Panc1 (cell line): ENCODE measurements at regions not wholly inside any gene's neighbourhood (a gene's known extent, or its start where the extent isn't known, plus 50 kb on each side); places are given as distances from the start of the nearest gene placed in this dataset.

Experiments
- ATAC-seq: fragments of 200-7000 bp; cut with Tn5 transposase; 2 replicates; pipeline ENCODE4 v1.9.1; 2020; ENCODE audit warnings: mild to moderate bottlenecking, moderate library complexity
- BruUV-seq: library from RNA; stranded (reverse); fragments of 400-500 nt; replicated peaks from 2 replicates; lab custom pipeline; 2021; lab: Mats Ljungman, UMichigan
- CTCF ChIA-PET: fragments of 300-600 bp; sonication (Branson Sonifier 250); formaldehyde crosslinking; loops from one replicate; lab custom pipeline; 2022; ENCODE audit warnings: antibody characterized with exemption; lab: Charles Lee
- POLR2A ChIA-PET: fragments of 300-600 bp; sonication (Branson Sonifier 250); formaldehyde crosslinking; loops from one replicate; lab custom pipeline; 2022; ENCODE audit warnings: antibody characterized with exemption; lab: Charles Lee
- DNase-seq: peaks from one replicate; pipeline ENCODE4 v3.0.0-alpha.2; 2010; ENCODE audit warnings: low read depth, low spot score
- H3K27ac ChIP-seq: 2 replicates; pipeline ENCODE4 v1.5.1; 2011; ENCODE audit warnings: mild to moderate bottlenecking, low read length, inconsistent platforms
- H3K27me3 ChIP-seq: fragments of 200-500 bp; sonication (Bioruptor generic); 2 replicates; pipeline ENCODE4 v1.6.0; 2014; ENCODE audit warnings: low read length, inconsistent platforms; ENCODE audit not compliant: control insufficient read depth, insufficient read depth
- H3K36me3 ChIP-seq: fragments of 200-500 bp; sonication (Bioruptor generic); 2 replicates; pipeline ENCODE4 v1.5.1; 2014; ENCODE audit warnings: inconsistent platforms, mild to moderate bottlenecking, low read length, moderate library complexity; ENCODE audit not compliant: control insufficient read depth, insufficient read depth
- H3K4me1 ChIP-seq: 2 replicates; pipeline ENCODE4 v1.5.1; 2011; ENCODE audit warnings: inconsistent platforms, mild to moderate bottlenecking, low read length, moderate library complexity; ENCODE audit not compliant: control insufficient read depth, insufficient read depth
- H3K4me3 ChIP-seq, 2 experiments: 2 replicates each; pipeline ENCODE4 v1.5.1; 2011 to 2012; ENCODE audit warnings: low read depth in 2 of 2, low read length in 2 of 2, mild to moderate bottlenecking in 2 of 2, inconsistent platforms in 1 of 2, moderate library complexity in 1 of 2
- H3K9me3 ChIP-seq: fragments of 200-500 bp; sonication (Bioruptor generic); 2 replicates; pipeline ENCODE4 v1.5.1; 2014; ENCODE audit warnings: low read depth, mild to moderate bottlenecking, inconsistent platforms, low read length, moderate library complexity; ENCODE audit not compliant: control insufficient read depth, insufficient read depth
- POLR2AphosphoS5 ChIP-seq: IDR thresholded peaks from 2 replicates; pipeline ENCODE4 v1.6.1; 2012; ENCODE audit warnings: mild to moderate bottlenecking, low read depth, low read length, moderate library complexity
- SIN3A ChIP-seq: IDR thresholded peaks from 2 replicates; pipeline ENCODE4 v1.6.1; 2012; ENCODE audit warnings: low read depth, mild to moderate bottlenecking, low read length, moderate library complexity, borderline replicate concordance; ENCODE audit not compliant: insufficient read depth
- TCF7L2 ChIP-seq: IDR thresholded peaks from 2 replicates; pipeline ENCODE4 v1.6.1; 2011; ENCODE audit warnings: mild to moderate bottlenecking, low read depth, low read length, inconsistent platforms
- in situ Hi-C: cut with HindIII; loops from 2 replicates; pipeline ENCODE4 v1.10.0; 2016; ENCODE audit warnings: low sequenced_read_pairs, low pct_unique_long_range_greater_than_20kb
- intact Hi-C: fragments of 100-400 bp; cut with micrococcal nuclease; formaldehyde crosslinking; loops from one replicate; pipeline ENCODE4 v1.10.0; 2022; ENCODE audit not compliant: unreplicated experiment
- TF ChIP-seq, protein P1 (sequence below), 2 experiments: IDR thresholded peaks; 2 replicates each; pipeline ENCODE4 v1.6.1; 2011 to 2012; ENCODE audit warnings: low read depth in 2 of 2, control low read depth in 1 of 2, low read length in 1 of 2, mild to moderate bottlenecking in 1 of 2, moderate library complexity in 1 of 2; ENCODE audit not compliant: insufficient read depth in 1 of 2
- TF ChIP-seq, protein P2 (sequence below): fragments of 450-650 bp; IDR thresholded peaks from 2 replicates; pipeline ENCODE4 v1.5.1; 2017; ENCODE audit warnings: mild to moderate bottlenecking

DNA sequence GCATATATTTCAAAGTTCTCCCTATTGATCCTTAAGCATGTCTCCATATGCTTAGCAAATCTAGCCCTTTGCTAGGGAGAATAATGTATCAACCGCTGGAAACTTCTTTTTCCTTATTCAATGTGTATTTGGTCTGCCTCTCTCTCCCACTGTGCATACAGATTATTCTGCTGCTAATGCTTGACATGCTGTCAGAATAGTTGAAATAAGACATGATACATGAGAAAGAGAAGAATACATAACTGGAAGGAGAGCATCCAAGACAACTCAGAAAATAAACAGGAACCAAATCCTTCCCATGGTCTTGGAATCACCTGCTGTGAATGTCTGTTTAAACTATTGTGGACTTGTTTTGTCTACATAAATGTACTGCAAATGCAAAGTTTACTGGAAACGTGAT, 1103.0 kb downstream of the EFNB2 start:
- intact Hi-C loops, result no loop called here
- H3K4me1 ChIP-seq, result no peaks in the 10 kb centered on the region
- no peak for DNase-seq
- CTCF ChIA-PET, result no interaction called here
- no peak overlapping the region for H3K27ac ChIP-seq
- POLR2A ChIA-PET, result no interaction called here
- in situ Hi-C loops, result no loop called here
- no TSS peak for BruUV-seq
- TF ChIP-seq, protein P1, sequence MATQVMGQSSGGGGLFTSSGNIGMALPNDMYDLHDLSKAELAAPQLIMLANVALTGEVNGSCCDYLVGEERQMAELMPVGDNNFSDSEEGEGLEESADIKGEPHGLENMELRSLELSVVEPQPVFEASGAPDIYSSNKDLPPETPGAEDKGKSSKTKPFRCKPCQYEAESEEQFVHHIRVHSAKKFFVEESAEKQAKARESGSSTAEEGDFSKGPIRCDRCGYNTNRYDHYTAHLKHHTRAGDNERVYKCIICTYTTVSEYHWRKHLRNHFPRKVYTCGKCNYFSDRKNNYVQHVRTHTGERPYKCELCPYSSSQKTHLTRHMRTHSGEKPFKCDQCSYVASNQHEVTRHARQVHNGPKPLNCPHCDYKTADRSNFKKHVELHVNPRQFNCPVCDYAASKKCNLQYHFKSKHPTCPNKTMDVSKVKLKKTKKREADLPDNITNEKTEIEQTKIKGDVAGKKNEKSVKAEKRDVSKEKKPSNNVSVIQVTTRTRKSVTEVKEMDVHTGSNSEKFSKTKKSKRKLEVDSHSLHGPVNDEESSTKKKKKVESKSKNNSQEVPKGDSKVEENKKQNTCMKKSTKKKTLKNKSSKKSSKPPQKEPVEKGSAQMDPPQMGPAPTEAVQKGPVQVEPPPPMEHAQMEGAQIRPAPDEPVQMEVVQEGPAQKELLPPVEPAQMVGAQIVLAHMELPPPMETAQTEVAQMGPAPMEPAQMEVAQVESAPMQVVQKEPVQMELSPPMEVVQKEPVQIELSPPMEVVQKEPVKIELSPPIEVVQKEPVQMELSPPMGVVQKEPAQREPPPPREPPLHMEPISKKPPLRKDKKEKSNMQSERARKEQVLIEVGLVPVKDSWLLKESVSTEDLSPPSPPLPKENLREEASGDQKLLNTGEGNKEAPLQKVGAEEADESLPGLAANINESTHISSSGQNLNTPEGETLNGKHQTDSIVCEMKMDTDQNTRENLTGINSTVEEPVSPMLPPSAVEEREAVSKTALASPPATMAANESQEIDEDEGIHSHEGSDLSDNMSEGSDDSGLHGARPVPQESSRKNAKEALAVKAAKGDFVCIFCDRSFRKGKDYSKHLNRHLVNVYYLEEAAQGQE (IDR thresholded peaks at IDR 0.05; ENCODE audit: insufficient read depth in 1 of 2, low read depth in 2 of 2, low read length in 1 of 2), result no peak
- no peak for TF ChIP-seq POLR2AphosphoS5
- no peak for TF ChIP-seq TCF7L2
- TF ChIP-seq, protein P2, sequence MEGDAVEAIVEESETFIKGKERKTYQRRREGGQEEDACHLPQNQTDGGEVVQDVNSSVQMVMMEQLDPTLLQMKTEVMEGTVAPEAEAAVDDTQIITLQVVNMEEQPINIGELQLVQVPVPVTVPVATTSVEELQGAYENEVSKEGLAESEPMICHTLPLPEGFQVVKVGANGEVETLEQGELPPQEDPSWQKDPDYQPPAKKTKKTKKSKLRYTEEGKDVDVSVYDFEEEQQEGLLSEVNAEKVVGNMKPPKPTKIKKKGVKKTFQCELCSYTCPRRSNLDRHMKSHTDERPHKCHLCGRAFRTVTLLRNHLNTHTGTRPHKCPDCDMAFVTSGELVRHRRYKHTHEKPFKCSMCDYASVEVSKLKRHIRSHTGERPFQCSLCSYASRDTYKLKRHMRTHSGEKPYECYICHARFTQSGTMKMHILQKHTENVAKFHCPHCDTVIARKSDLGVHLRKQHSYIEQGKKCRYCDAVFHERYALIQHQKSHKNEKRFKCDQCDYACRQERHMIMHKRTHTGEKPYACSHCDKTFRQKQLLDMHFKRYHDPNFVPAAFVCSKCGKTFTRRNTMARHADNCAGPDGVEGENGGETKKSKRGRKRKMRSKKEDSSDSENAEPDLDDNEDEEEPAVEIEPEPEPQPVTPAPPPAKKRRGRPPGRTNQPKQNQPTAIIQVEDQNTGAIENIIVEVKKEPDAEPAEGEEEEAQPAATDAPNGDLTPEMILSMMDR, result no peak
- TF ChIP-seq SIN3A, result no peak
- no peak overlapping the region for H3K4me3 ChIP-seq
- H3K36me3 ChIP-seq, result no peaks in the 10 kb centered on the region
- H3K9me3 ChIP-seq, result no peaks in the 10 kb centered on the region
- ATAC-seq, result no peak
- no peaks in the 10 kb centered on the region for H3K27me3 ChIP-seq

DNA sequence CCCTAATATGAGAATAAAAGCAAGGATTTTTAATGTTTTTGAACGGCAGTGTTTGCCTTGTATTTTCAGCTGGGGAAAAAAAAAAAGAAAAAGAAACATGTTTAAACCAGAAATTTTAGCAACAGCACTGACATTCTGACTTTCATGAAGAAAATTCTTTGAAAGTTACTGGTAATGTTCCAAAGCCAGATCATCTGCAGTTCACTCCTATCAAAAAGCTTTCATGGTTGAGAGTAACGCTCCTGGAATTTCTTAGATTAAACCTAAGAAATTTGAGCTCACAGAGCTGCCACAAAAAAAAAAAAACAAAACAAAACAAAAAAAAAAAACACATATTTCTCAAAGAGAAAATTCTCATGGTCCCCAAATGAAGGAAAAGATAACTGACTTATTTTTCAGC, 1106.7 kb downstream of the EFNB2 start:
- no peaks in the 10 kb centered on the region for H3K4me1 ChIP-seq
- H3K4me3 ChIP-seq, result no peak overlapping the region
- in situ Hi-C loops, result no loop called here
- H3K9me3 ChIP-seq, result no peaks in the 10 kb centered on the region
- no peak overlapping the region for H3K27ac ChIP-seq
- ChIA-PET CTCF (no interaction called here), POLR2A (no interaction called here)
- ATAC-seq (no peak), DNase-seq (no peak)
- no TSS peak for BruUV-seq
- TF ChIP-seq TCF7L2, result no peak
- TF ChIP-seq, protein P2, result no peak
- TF ChIP-seq SIN3A, result no peak
- TF ChIP-seq POLR2AphosphoS5, result no peak
- TF ChIP-seq, protein P1 (IDR thresholded peaks at IDR 0.05; ENCODE audit: insufficient read depth in 1 of 2, low read depth in 2 of 2, low read length in 1 of 2), result no peak
- no peaks in the 10 kb centered on the region for H3K36me3 ChIP-seq
- intact Hi-C loops, result no loop called here
- no peaks in the 10 kb centered on the region for H3K27me3 ChIP-seq
